ENCODE measurements at regions not wholly inside any gene's neighbourhood (a gene's known extent, or its start where the extent isn't known, plus 50 kb on each side); places are given as distances from the start of the nearest gene placed in this dataset.

DNA sequence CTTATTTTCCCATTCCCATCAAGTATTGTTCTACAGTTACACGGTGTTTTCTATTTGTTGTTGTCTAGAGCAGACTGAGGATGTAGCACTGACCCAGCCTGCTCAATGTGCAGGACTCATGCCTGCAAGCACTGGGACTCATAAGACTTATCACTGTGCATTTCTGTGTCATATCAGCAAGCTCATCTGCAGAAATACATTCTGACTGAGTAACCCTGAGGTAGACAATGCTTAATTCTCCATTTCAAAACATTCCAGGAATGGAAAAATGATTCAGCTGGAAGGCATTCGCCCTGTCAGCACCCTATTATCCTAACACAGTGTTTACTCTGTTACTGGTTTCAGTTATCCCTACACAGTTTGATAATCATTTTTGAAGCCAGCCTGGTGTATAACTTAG lies 2506.4 kb downstream of the PCDH9 start:
- Histone ChIP-seq H3K4me2 (ENCODE audit: low read depth, low read length, poor library complexity, severe bottlenecking) (no peak overlapping the region), H3K79me2 (ENCODE audit: insufficient read depth, low read length) (no peaks in the 10 kb centered on the region), H3K27ac (ENCODE audit: low read depth, low read length) (no peak overlapping the region), H4K20me1 (ENCODE audit: low read depth, low read length) (no peaks in the 10 kb centered on the region), H3K27me3 (ENCODE audit: low read length) (no peaks in the 10 kb centered on the region), H3K36me3 (ENCODE audit: low read length) (no peaks in the 10 kb centered on the region), H3K9ac (ENCODE audit: low read length) (no peak overlapping the region), H2AFZ (ENCODE audit: low read depth, low read length, severe bottlenecking) (peak overlapping the region; percentile 14), H3K9me2 (replicated peaks; ENCODE audit: insufficient read depth, low read length) (no peaks in the 10 kb centered on the region), H3K4me3 (ENCODE audit: insufficient read depth, low read length, poor library complexity, severe bottlenecking) (no peak overlapping the region), H3K9me3 (ENCODE audit: insufficient read depth, low read length) (no peaks in the 10 kb centered on the region), H3F3A (ENCODE audit: insufficient read depth) (no peaks in the 10 kb centered on the region)
- TF ChIP-seq, protein P1, sequence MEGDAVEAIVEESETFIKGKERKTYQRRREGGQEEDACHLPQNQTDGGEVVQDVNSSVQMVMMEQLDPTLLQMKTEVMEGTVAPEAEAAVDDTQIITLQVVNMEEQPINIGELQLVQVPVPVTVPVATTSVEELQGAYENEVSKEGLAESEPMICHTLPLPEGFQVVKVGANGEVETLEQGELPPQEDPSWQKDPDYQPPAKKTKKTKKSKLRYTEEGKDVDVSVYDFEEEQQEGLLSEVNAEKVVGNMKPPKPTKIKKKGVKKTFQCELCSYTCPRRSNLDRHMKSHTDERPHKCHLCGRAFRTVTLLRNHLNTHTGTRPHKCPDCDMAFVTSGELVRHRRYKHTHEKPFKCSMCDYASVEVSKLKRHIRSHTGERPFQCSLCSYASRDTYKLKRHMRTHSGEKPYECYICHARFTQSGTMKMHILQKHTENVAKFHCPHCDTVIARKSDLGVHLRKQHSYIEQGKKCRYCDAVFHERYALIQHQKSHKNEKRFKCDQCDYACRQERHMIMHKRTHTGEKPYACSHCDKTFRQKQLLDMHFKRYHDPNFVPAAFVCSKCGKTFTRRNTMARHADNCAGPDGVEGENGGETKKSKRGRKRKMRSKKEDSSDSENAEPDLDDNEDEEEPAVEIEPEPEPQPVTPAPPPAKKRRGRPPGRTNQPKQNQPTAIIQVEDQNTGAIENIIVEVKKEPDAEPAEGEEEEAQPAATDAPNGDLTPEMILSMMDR (IDR thresholded peaks at IDR 0.05; ENCODE audit: insufficient read depth, low read length, poor library complexity, severe bottlenecking) = no peak
- no peak for TF ChIP-seq EZH2phosphoT487 (conservative IDR thresholded peaks at IDR 0.05; ENCODE audit: low read length)

DNA sequence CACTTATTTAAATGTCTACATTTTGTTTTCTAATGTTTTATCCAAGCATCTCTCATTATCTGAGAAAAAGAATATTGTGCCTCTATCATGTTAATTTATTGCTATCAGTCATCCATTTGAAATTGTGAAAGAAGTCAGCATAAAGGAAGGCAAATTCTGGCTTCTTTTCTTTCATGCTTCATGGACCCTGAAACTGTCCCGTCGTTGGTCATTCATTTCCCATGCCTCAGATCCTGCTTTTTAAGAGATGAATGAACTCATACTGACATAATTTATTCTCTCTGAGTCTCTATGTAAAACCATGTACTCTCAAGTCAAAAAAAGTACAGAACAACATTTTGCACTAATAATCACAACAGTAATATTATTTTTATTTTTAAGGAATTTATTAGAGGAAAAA lies 2512.0 kb downstream of the PCDH9 start:
- no peaks in the 10 kb centered on the region for H4K20me1 ChIP-seq (ENCODE audit: low read depth, low read length)
- no peak overlapping the region for H3K9ac ChIP-seq (ENCODE audit: low read length)
- H3F3A ChIP-seq (ENCODE audit: insufficient read depth) = no peaks in the 10 kb centered on the region
- H3K79me2 ChIP-seq (ENCODE audit: insufficient read depth, low read length) = no peaks in the 10 kb centered on the region
- no peaks in the 10 kb centered on the region for H3K27me3 ChIP-seq (ENCODE audit: low read length)
- H3K9me3 ChIP-seq (ENCODE audit: insufficient read depth, low read length) = no peaks in the 10 kb centered on the region
- H3K4me3 ChIP-seq (ENCODE audit: insufficient read depth, low read length, poor library complexity, severe bottlenecking) = no peak overlapping the region
- H3K27ac ChIP-seq (ENCODE audit: low read depth, low read length) = no peak overlapping the region
- H2AFZ ChIP-seq (ENCODE audit: low read depth, low read length, severe bottlenecking) = no peak overlapping the region
- TF ChIP-seq EZH2phosphoT487 (conservative IDR thresholded peaks at IDR 0.05; ENCODE audit: low read length) = no peak
- TF ChIP-seq, protein P1 (IDR thresholded peaks at IDR 0.05; ENCODE audit: insufficient read depth, low read length, poor library complexity, severe bottlenecking) = no peak
- H3K4me2 ChIP-seq (ENCODE audit: low read depth, low read length, poor library complexity, severe bottlenecking) = no peak overlapping the region
- H3K36me3 ChIP-seq (ENCODE audit: low read length) = no peaks in the 10 kb centered on the region
- no peaks in the 10 kb centered on the region for H3K9me2 ChIP-seq (replicated peaks; ENCODE audit: insufficient read depth, low read length)

DNA sequence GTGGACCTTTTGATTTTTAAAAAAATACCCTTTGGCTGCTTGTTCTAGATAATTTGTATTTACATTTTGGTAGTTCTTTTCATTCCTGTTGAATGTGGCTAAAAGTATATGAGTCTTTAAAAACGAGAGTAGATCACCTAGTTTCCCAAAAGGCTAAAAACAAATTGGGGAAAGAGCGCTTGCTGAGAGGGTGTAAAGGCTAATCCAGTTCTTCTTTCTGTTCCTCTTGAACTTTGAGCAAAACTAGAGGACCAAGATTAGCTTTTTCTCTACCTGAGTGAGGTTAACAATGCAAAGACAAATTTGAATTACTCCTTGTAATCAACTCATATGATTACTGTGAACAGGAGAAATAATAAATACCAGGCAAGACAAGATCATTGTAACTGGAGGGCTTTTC lies 2513.2 kb downstream of the PCDH9 start:
- TF ChIP-seq EZH2phosphoT487 (conservative IDR thresholded peaks at IDR 0.05; ENCODE audit: low read length) = no peak
- TF ChIP-seq, protein P1 (IDR thresholded peaks at IDR 0.05; ENCODE audit: insufficient read depth, low read length, poor library complexity, severe bottlenecking) = no peak
- Histone ChIP-seq H3K27me3 (ENCODE audit: low read length) (no peaks in the 10 kb centered on the region), H4K20me1 (ENCODE audit: low read depth, low read length) (no peaks in the 10 kb centered on the region), H3K9me2 (replicated peaks; ENCODE audit: insufficient read depth, low read length) (no peaks in the 10 kb centered on the region), H2AFZ (ENCODE audit: low read depth, low read length, severe bottlenecking) (peak overlapping the region; percentile 47), H3K27ac (ENCODE audit: low read depth, low read length) (no peak overlapping the region), H3K9ac (ENCODE audit: low read length) (no peak overlapping the region), H3F3A (ENCODE audit: insufficient read depth) (no peaks in the 10 kb centered on the region), H3K36me3 (ENCODE audit: low read length) (no peaks in the 10 kb centered on the region), H3K79me2 (ENCODE audit: insufficient read depth, low read length) (no peaks in the 10 kb centered on the region), H3K4me3 (ENCODE audit: insufficient read depth, low read length, poor library complexity, severe bottlenecking) (no peak overlapping the region), H3K4me2 (ENCODE audit: low read depth, low read length, poor library complexity, severe bottlenecking) (no peak overlapping the region), H3K9me3 (ENCODE audit: insufficient read depth, low read length) (no peaks in the 10 kb centered on the region)

All from SU-DHL-6 (cell line).